ENCODE measurements at regions not wholly inside any gene's neighbourhood (a gene's known extent, or its start where the extent isn't known, plus 50 kb on each side); places are given as distances from the start of the nearest gene placed in this dataset.

DNA sequence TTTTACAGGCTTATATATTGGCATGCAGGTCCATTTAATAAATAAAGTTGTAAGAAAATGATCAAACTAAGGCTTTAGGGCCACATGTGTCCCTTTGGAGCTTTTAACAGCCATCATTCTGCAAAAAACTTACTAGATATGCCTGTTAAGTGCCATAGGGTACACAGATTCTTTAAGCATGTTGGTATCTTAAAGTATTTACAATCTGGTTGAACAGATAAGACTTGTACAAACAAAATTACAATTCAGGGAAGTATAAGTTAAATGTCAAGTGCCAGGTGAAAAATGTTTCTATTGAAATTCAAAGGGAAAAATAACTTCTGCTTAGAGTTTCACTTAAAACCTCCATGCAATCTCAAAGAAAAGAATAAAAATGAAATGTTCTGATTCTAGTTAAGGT, 558.4 kb upstream of the ST8SIA4 start:
- TF ChIP-seq, protein P1, sequence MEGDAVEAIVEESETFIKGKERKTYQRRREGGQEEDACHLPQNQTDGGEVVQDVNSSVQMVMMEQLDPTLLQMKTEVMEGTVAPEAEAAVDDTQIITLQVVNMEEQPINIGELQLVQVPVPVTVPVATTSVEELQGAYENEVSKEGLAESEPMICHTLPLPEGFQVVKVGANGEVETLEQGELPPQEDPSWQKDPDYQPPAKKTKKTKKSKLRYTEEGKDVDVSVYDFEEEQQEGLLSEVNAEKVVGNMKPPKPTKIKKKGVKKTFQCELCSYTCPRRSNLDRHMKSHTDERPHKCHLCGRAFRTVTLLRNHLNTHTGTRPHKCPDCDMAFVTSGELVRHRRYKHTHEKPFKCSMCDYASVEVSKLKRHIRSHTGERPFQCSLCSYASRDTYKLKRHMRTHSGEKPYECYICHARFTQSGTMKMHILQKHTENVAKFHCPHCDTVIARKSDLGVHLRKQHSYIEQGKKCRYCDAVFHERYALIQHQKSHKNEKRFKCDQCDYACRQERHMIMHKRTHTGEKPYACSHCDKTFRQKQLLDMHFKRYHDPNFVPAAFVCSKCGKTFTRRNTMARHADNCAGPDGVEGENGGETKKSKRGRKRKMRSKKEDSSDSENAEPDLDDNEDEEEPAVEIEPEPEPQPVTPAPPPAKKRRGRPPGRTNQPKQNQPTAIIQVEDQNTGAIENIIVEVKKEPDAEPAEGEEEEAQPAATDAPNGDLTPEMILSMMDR (IDR thresholded peaks at IDR 0.05; ENCODE audit: extremely low read depth in 1 of 2, insufficient read depth in 1 of 2, low read depth in 1 of 2, low read length in 2 of 2): no peak
- TF ChIP-seq FOS (IDR thresholded peaks at IDR 0.05; ENCODE audit: borderline replicate concordance, insufficient read depth, low read length) (no peak), POLR2A (IDR thresholded peaks at IDR 0.05; ENCODE audit: low read depth, low read length) (no peak), EZH2 (IDR thresholded peaks at IDR 0.05; ENCODE audit: borderline replicate concordance, low read depth, low read length, severe bottlenecking) (no peak), POLR2AphosphoS5 (IDR thresholded peaks at IDR 0.05; ENCODE audit: insufficient read depth, low read depth, low read length) (no peak)
- TF ChIP-seq, protein P2, sequence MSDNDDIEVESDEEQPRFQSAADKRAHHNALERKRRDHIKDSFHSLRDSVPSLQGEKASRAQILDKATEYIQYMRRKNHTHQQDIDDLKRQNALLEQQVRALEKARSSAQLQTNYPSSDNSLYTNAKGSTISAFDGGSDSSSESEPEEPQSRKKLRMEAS (IDR thresholded peaks at IDR 0.05; ENCODE audit: insufficient read depth, insufficient read length): no peak
